ENCODE measurements at regions not wholly inside any gene's neighbourhood (a gene's known extent, or its start where the extent isn't known, plus 50 kb on each side); places are given as distances from the start of the nearest gene placed in this dataset.

- DNase-seq (ENCODE audit: low read depth): no peak
Observed at GRCh38 chr11:112822478-112823274, 138.5 kb upstream of the NCAM1 start.

DNA sequence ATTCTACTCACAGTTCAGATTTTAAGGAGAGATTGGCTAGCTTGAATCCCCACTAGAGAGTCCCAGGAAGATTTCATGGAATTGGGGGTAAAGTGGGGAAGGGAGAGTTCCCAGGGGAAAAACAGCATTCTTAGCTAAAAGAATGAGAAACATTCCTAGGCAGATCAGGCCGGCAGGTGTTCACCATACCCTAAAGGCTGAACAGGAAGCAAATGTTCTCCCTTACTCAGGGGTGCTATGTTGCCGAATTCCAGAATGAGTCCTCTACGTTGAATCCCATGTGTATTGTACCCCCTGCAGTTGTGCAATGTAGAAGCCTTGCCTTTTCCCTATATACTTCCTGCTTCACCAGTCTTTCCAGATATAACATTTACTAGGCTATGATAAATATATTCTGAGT is 135.2 kb upstream of the NCAM1 start:
- DNase-seq (ENCODE audit: low read depth): no peak

DNA sequence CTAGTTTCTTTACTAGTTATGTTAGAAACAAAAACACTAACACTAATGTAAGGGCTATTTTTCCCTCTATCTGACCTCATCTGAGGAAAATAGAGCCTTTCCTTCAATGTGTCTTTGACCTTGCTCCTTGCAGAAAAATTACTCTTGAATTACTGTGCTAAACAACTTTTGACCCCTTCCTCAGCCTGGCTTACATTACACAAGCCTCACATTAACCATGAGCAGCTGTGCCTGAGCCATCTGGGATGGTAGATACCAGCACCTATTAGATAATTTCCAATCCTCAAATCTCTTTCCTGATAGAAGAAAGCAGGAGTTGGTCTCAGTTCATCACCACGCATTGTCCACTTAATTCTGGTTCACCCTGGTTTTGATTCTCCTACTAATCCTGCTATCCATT is 134.4 kb upstream of the NCAM1 start:
- DNase-seq (ENCODE audit: low read depth): no peak

GRCh38 chr11:112828421-112828820 is 132.8 kb upstream of the NCAM1 start:
- DNase-seq (ENCODE audit: low read depth): no peak

DNA sequence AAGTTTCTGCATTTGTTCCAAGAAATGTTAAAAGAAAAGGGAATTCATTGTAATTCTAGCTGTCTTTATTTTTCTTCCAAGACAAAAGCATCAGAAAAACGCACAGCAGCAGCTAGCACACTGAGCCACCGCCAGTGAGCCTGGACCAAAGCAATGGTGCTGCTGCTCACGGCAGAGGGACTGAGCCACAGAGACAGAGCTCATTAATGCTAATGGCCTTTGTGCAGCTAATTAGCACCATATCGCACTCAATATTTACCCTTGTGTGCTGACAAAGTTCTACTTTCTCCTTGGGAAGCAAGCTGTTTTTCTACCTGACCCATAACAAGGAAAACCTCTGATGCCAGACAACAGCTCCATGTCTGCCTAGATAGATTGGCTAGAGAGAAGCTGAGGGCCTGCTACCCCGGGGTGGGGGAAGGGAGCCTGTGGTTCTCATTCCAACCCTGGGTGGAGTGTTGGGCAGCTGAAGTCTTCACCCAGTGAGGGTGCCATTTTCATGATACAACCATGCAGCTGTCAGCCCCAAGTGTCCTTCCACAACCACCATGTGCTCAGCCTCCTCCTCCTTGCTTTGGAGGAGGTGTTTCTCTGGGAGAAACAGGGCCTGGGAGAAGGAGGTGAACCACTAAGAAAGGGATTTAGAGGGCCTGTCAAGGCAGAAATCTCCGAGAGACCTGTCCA is 131.1 kb upstream of the NCAM1 start:
- DNase-seq (ENCODE audit: low read depth): no peak

GRCh38 chr11:112831041-112831440 is 130.2 kb upstream of the NCAM1 start:
- DNase-seq (ENCODE audit: low read depth): no peak

GRCh38 chr11:112831969-112832766 is 129.1 kb upstream of the NCAM1 start:
- DNase-seq (ENCODE audit: low read depth): no peak

GRCh38 chr11:112834277-112834755 is 126.9 kb upstream of the NCAM1 start:
- no peak for DNase-seq (ENCODE audit: low read depth)

DNA sequence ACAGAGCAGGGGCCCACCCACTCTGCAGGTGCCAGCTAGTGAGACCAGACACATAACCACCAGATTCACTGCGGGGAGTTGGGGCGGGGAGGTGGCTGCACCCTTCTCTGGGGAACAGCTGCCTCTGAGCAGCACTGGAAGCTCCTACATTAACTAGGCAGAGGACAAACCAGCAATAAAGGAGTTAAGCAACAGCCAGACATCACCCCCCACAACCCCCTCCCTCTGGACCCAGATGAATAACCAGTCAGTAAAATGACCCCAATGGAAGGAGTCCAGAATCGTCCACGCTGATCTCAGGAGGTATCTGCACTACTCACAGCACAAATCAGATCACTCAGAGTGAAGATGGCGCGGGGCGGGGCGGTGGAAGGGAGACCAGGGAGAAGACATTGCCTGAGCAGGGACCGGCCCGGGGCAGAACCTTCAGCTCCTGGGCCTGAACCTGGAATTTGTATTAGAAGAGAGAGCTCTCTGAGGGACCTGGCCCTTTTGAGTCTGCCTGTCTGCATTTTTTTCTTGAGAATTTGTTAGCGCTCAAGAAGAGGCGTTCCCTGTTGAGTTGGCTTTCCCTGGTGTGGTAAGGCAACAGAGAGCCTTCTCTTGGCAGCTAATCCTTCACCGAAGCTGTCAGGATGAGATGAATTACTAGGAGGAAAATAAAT is 125.5 kb upstream of the NCAM1 start:
- no peak for DNase-seq (ENCODE audit: low read depth)

- DNase-seq (ENCODE audit: low read depth): no peak
Observed at GRCh38 chr11:112836256-112836602, 125.0 kb upstream of the NCAM1 start.

- DNase-seq (ENCODE audit: low read depth): no peak
Observed at GRCh38 chr11:112837162-112837826, 123.9 kb upstream of the NCAM1 start.

- DNase-seq (ENCODE audit: low read depth): no peak
Observed at GRCh38 chr11:112839051-112839450, 122.2 kb upstream of the NCAM1 start.

DNA sequence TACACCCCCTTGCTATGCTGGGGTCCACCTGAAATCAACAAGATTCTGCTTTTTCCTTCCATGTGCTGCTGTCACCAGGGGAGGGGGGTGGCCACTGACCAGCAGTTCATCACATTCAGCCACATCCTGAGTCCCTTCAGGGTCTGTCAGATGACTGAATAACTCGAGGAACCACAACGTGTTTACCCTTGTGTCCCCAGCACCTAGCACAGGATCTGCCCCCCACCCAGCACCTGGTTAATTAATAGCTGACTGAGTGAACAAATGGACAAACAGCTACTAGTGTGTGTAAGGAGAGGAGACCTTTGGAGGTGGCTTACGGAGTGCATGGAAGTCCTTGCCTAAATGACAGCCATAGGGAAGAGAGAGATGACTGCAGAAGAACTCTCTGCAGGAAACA is 119.5 kb upstream of the NCAM1 start:
- DNase-seq (ENCODE audit: low read depth): no peak

GRCh38 chr11:112842151-112842550 is 119.1 kb upstream of the NCAM1 start:
- DNase-seq (ENCODE audit: low read depth): no peak

DNA sequence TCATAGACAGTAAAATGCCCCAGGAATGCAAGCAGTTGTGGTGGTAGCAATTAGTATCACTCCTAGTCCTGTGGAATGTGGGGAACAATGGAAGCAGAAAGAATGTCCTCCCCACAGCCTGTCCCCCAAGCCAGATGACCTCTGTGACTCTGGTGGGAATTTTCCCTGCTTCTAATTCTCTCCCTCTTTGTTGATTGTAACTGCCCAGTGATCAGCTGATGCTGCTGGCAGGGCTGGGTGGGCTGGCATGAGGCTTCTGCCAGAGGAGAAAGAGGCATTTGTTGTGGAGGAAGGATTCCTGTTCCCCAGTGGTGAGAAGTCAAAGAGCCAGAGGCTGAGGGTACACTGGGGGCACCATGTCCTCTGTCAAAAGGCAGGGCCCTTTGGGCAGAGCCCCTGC is 116.7 kb upstream of the NCAM1 start:
- DNase-seq (ENCODE audit: low read depth): no peak

DNA sequence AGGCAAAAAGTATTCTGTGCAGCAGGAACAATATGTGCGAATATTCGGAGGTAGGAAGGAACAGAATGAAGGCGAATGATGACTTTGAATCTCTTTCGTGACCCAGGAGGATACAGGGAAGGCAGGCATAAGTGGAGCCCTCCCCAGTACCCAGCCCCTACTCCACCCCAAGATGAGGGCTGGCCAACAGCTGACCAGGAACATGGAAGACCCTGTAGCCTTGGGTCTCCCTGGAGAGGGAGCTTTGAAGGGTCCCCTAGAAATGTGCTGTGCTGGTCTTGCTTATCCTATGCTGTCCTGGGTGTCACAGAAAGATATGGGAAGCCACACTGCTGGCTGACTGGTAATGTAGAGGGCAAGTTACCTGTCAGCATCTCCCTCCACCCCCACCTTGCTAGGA is 113.7 kb upstream of the NCAM1 start:
- DNase-seq (ENCODE audit: low read depth): no peak

GRCh38 chr11:112852143-112852866 is 108.9 kb upstream of the NCAM1 start:
- DNase-seq (ENCODE audit: low read depth): no peak

- no peak for DNase-seq (ENCODE audit: low read depth)
Observed at GRCh38 chr11:112856133-112856532, 105.1 kb upstream of the NCAM1 start.

- no peak for DNase-seq (ENCODE audit: low read depth)
Observed at GRCh38 chr11:112856591-112856990, 104.6 kb upstream of the NCAM1 start.

DNA sequence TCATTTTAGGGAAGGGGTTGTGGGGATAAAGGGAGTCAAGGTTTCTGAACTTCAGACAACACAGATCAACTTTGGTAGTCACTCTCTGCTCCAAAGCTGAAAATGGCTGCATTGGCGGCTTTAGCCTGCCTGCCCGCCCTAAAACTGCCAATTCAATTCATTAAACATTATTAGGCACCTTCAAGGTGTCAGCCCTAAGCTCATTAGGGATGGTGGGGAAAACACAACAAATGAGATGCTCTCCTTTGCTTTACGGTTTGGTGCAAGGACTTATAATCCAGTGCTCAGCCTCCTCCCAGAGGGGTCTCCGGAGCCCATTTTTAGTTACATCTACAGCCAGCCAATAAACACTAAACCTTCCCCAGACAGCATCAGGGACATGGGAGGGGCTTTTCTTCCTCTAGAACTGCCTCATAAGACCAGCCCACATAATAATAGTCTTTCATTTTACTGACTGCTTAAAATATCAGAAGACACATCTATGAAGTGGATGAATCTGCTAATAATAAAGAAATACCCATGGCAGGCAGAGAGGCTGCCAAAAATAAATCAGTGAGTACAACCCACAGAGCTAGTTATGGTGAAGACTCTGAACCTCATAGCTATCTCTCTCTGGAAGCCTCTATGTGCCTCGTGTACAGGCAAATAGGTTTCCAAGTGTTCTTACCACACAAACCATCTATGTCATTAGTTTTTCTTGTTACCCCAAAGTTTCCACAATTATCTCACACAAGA is 102.8 kb upstream of the NCAM1 start:
- DNase-seq (ENCODE audit: low read depth): no peak

Data from CMK (cell line).